HEK293T (cell line): ENCODE measurements at regions not wholly inside any gene's neighbourhood (a gene's known extent, or its start where the extent isn't known, plus 50 kb on each side); places are given as distances from the start of the nearest gene placed in this dataset.

ENCODE experiments used
- CTCF ChIA-PET: fragments of 350-600 bp; formaldehyde crosslinking; extraction: SDS; loops from one replicate; lab custom pipeline; 2021; ENCODE audit warnings: antibody characterized with exemption, inconsistent platforms; lab: Yijun Ruan, JAX
- POLR2A ChIA-PET: fragments of 350-600 bp; formaldehyde crosslinking; extraction: SDS; loops from one replicate; lab custom pipeline; 2020; ENCODE audit warnings: antibody characterized with exemption, inconsistent platforms; lab: Yijun Ruan, JAX
- DNase-seq: peaks from one replicate; pipeline ENCODE4 v3.0.0; 2012; ENCODE audit warnings: mixed read lengths; ENCODE audit errors: extremely low spot score
- ARNT ChIP-seq: fragments of 450-650 bp; IDR thresholded peaks from 2 replicates; pipeline ENCODE4 v1.6.1; 2017; ENCODE audit warnings: mild to moderate bottlenecking
- BHLHE40 ChIP-seq: fragments of 450-650 bp; IDR thresholded peaks from 2 replicates; pipeline ENCODE4 v1.6.1; 2016; ENCODE audit warnings: mild to moderate bottlenecking, moderate library complexity, borderline replicate concordance
- CTBP1 ChIP-seq: fragments of 450-650 bp; IDR thresholded peaks from 2 replicates; pipeline ENCODE4 v1.6.1; 2016; ENCODE audit warnings: borderline replicate concordance
- ELF4 ChIP-seq: fragments of 450-650 bp; IDR thresholded peaks from 2 replicates; pipeline ENCODE4 v1.6.1; 2017; ENCODE audit warnings: antibody characterized with exemption
- FOXA1 ChIP-seq: fragments of 450-650 bp; IDR thresholded peaks from 2 replicates; pipeline ENCODE4 v1.6.1; 2016; ENCODE audit warnings: mild to moderate bottlenecking
- FOXK2 ChIP-seq: fragments of 450-650 bp; IDR thresholded peaks from 2 replicates; pipeline ENCODE4 v1.6.1; 2016; ENCODE audit warnings: mild to moderate bottlenecking
- FOXM1 ChIP-seq: fragments of 450-650 bp; IDR thresholded peaks from 2 replicates; pipeline ENCODE4 v1.6.1; 2017; ENCODE audit warnings: mild to moderate bottlenecking, borderline replicate concordance
- HDGF ChIP-seq: fragments of 450-650 bp; IDR thresholded peaks from 2 replicates; pipeline ENCODE4 v1.6.1; 2017; ENCODE audit warnings: antibody characterized with exemption, borderline replicate concordance
- L3MBTL2 ChIP-seq: fragments of 450-650 bp; conservative IDR thresholded peaks from 2 replicates; pipeline ENCODE4 v1.6.1; 2016; ENCODE audit warnings: mild to moderate bottlenecking
- LEF1 ChIP-seq: fragments of 450-650 bp; IDR thresholded peaks from 2 replicates; pipeline ENCODE4 v1.6.1; 2017; ENCODE audit warnings: mild to moderate bottlenecking, borderline replicate concordance
- NFRKB ChIP-seq: fragments of 450-650 bp; IDR thresholded peaks from 2 replicates; pipeline ENCODE4 v1.6.1; 2016; ENCODE audit warnings: mild to moderate bottlenecking, moderate library complexity
- PKNOX1 ChIP-seq: fragments of 450-650 bp; IDR thresholded peaks from 2 replicates; pipeline ENCODE4 v1.6.1; 2016
- SP1 ChIP-seq: fragments of 450-650 bp; IDR thresholded peaks from 2 replicates; pipeline ENCODE4 v1.6.1; 2017
- SUZ12 ChIP-seq: fragments of 450-650 bp; IDR thresholded peaks from 2 replicates; pipeline ENCODE4 v1.6.1; 2016; ENCODE audit warnings: mild to moderate bottlenecking
- TARDBP ChIP-seq: fragments of 450-650 bp; IDR thresholded peaks from 2 replicates; pipeline ENCODE4 v1.6.1; 2016
- ZNF384 ChIP-seq: fragments of 450-650 bp; IDR thresholded peaks from 2 replicates; pipeline ENCODE4 v1.6.1; 2016

GRCh38 chr4:126843492-126844067 is 789.2 kb upstream of the INTU start:
- ChIA-PET CTCF (no interaction called here), POLR2A (no interaction called here)
- no peak for DNase-seq
- TF ChIP-seq L3MBTL2 (no peak), SUZ12 (no peak), TARDBP (no peak), HDGF (no peak), PKNOX1 (no peak), FOXA1 (no peak), ARNT (no peak), ZNF384 (no peak), BHLHE40 (no peak), FOXK2 (no peak), SP1 (no peak), ELF4 (no peak), LEF1 (no peak), NFRKB (no peak)

GRCh38 chr4:126850286-126850685 is 782.5 kb upstream of the INTU start:
- no peak for TF ChIP-seq FOXM1
- TF ChIP-seq L3MBTL2: no peak
- TF ChIP-seq TARDBP: no peak
- TF ChIP-seq CTBP1: no peak
- TF ChIP-seq ELF4: no peak
- TF ChIP-seq HDGF: no peak
- TF ChIP-seq BHLHE40: no peak
- no peak for TF ChIP-seq PKNOX1
- TF ChIP-seq SUZ12: no peak
- no peak for TF ChIP-seq FOXA1
- TF ChIP-seq ARNT: no peak
- no peak for TF ChIP-seq NFRKB
- no peak for TF ChIP-seq SP1
- TF ChIP-seq ZNF384: no peak
- TF ChIP-seq LEF1: no peak
- no peak for TF ChIP-seq FOXK2
- DNase-seq: no peak
- POLR2A ChIA-PET: no interaction called here
- CTCF ChIA-PET: no interaction called here

GRCh38 chr4:126851391-126851790 is 781.4 kb upstream of the INTU start:
- no peak for TF ChIP-seq BHLHE40
- no peak for TF ChIP-seq ARNT
- no peak for TF ChIP-seq FOXK2
- DNase-seq: no peak
- POLR2A ChIA-PET: no interaction called here
- CTCF ChIA-PET: no interaction called here

GRCh38 chr4:126853715-126854114 is 779.0 kb upstream of the INTU start:
- ChIA-PET POLR2A (no interaction called here), CTCF (no interaction called here)
- TF ChIP-seq ZNF384 (no peak), BHLHE40 (no peak), PKNOX1 (no peak), CTBP1 (no peak), SP1 (no peak), HDGF (no peak), LEF1 (no peak), NFRKB (no peak), L3MBTL2 (no peak), TARDBP (no peak), SUZ12 (no peak), FOXK2 (no peak), ARNT (no peak), FOXM1 (no peak), ELF4 (no peak), FOXA1 (no peak)
- no peak for DNase-seq

GRCh38 chr4:126856906-126857305 is 775.9 kb upstream of the INTU start:
- CTCF ChIA-PET: no interaction called here
- POLR2A ChIA-PET: no interaction called here
- no peak for DNase-seq
- no peak for TF ChIP-seq ELF4
- TF ChIP-seq TARDBP: no peak
- TF ChIP-seq FOXK2: no peak
- no peak for TF ChIP-seq CTBP1
- TF ChIP-seq ARNT: no peak
- no peak for TF ChIP-seq HDGF
- no peak for TF ChIP-seq ZNF384
- TF ChIP-seq NFRKB: no peak
- TF ChIP-seq FOXM1: no peak
- TF ChIP-seq LEF1: no peak
- no peak for TF ChIP-seq PKNOX1
- TF ChIP-seq FOXA1: no peak
- TF ChIP-seq L3MBTL2: no peak
- TF ChIP-seq SP1: no peak

GRCh38 chr4:126859314-126859713 is 773.4 kb upstream of the INTU start:
- DNase-seq: no peak
- no peak for TF ChIP-seq LEF1
- no peak for TF ChIP-seq L3MBTL2
- ChIA-PET POLR2A (no interaction called here), CTCF (no interaction called here)
